ENCODE measurements at regions not wholly inside any gene's neighbourhood (a gene's known extent, or its start where the extent isn't known, plus 50 kb on each side); places are given as distances from the start of the nearest gene placed in this dataset.
"Not testable (repeated sequence)": the region's sequence is repeated elsewhere in the genome, so short reads cannot be mapped to it uniquely, and the experiment has no call there.

GRCh38 chr2:215889240-215889969, 123.9 kb downstream of the MREG start:
- not testable (repeated sequence) for H3K36me3 Mint-ChIP-seq (ENCODE audit: insufficient read depth in 2 of 2); H3K27ac Mint-ChIP-seq; H3K4me1 Mint-ChIP-seq (ENCODE audit: low read depth); H3K4me3 Mint-ChIP-seq; H3K9me3 Mint-ChIP-seq; H3K27me3 Mint-ChIP-seq (ENCODE audit: low read depth)
- peak; percentile 74 to 82 for ATAC-seq (replicated peaks in 1 of 2)
- peak in 1 of 2 donors; percentile 8 for DNase-seq

GRCh38 chr2:215888680-215889079, 124.7 kb downstream of the MREG start:
- ATAC-seq (replicated peaks in 1 of 2) (peak in 1 of 2 donors; percentile 45), DNase-seq (no peak)
- Mint-ChIP-seq H3K27ac (no peak overlapping the region), H3K36me3 (ENCODE audit: insufficient read depth in 2 of 2) (peaks cover 0 to 1% of the 10 kb centered on the region in 2 donors), H3K27me3 (ENCODE audit: low read depth) (peaks cover 9% of the 10 kb centered on the region), H3K9me3 (no peaks in the 10 kb centered on the region), H3K4me1 (ENCODE audit: low read depth) (peaks cover 8% of the 10 kb centered on the region), H3K4me3 (no peak overlapping the region)

- Mint-ChIP-seq H3K27ac (no peak overlapping the region), H3K4me1 (ENCODE audit: low read depth) (peaks cover 8% of the 10 kb centered on the region), H3K9me3 (no peaks in the 10 kb centered on the region), H3K36me3 (ENCODE audit: insufficient read depth in 2 of 2) (peaks cover 0 to 1% of the 10 kb centered on the region in 2 donors), H3K27me3 (ENCODE audit: low read depth) (peaks cover 9% of the 10 kb centered on the region), H3K4me3 (no peak overlapping the region)
- DNase-seq (no peak), ATAC-seq (replicated peaks in 1 of 2) (no peak)
Measured at GRCh38 chr2:215887303-215887702, 126.0 kb downstream of the MREG start.

GRCh38 chr2:215886022-215886421, 127.3 kb downstream of the MREG start:
- no peak overlapping the region for H3K27ac Mint-ChIP-seq
- no peak overlapping the region for H3K4me3 Mint-ChIP-seq
- H3K36me3 Mint-ChIP-seq (ENCODE audit: insufficient read depth in 2 of 2): peaks cover 0 to 1% of the 10 kb centered on the region in 2 donors
- DNase-seq (no peak), ATAC-seq (replicated peaks in 1 of 2) (no peak)
- H3K4me1 Mint-ChIP-seq (ENCODE audit: low read depth): peaks cover 8% of the 10 kb centered on the region
- H3K9me3 Mint-ChIP-seq: no peaks in the 10 kb centered on the region
- peaks cover 9% of the 10 kb centered on the region for H3K27me3 Mint-ChIP-seq (ENCODE audit: low read depth)

- Mint-ChIP-seq H3K36me3 (ENCODE audit: insufficient read depth in 2 of 2) (peaks cover 0 to 1% of the 10 kb centered on the region in 2 donors), H3K4me3 (no peak overlapping the region), H3K27ac (no peak overlapping the region), H3K4me1 (ENCODE audit: low read depth) (peaks cover 8% of the 10 kb centered on the region), H3K27me3 (ENCODE audit: low read depth) (peaks cover 9% of the 10 kb centered on the region), H3K9me3 (no peaks in the 10 kb centered on the region)
- no peak for ATAC-seq (replicated peaks in 1 of 2)
- no peak for DNase-seq
Measured at GRCh38 chr2:215885536-215885935, 127.8 kb downstream of the MREG start.

- H3K27ac Mint-ChIP-seq: no peak overlapping the region
- no peak for DNase-seq
- no peak overlapping the region for H3K4me3 Mint-ChIP-seq
- H3K9me3 Mint-ChIP-seq: no peaks in the 10 kb centered on the region
- no peak for ATAC-seq (replicated peaks in 1 of 2)
- H3K4me1 Mint-ChIP-seq (ENCODE audit: low read depth): peaks cover 4% of the 10 kb centered on the region
- H3K27me3 Mint-ChIP-seq (ENCODE audit: low read depth): peaks cover 3% of the 10 kb centered on the region
- peaks cover 0 to 1% of the 10 kb centered on the region in 2 donors for H3K36me3 Mint-ChIP-seq (ENCODE audit: insufficient read depth in 2 of 2)
Measured at GRCh38 chr2:215884451-215885087, 128.8 kb downstream of the MREG start.

GRCh38 chr2:215883799-215884198, 129.6 kb downstream of the MREG start:
- ATAC-seq (replicated peaks in 1 of 2): no peak
- no peaks in the 10 kb centered on the region for H3K4me1 Mint-ChIP-seq (ENCODE audit: low read depth)
- no peaks in the 10 kb centered on the region for H3K27me3 Mint-ChIP-seq (ENCODE audit: low read depth)
- peaks cover 0 to 1% of the 10 kb centered on the region in 2 donors for H3K36me3 Mint-ChIP-seq (ENCODE audit: insufficient read depth in 2 of 2)
- H3K27ac Mint-ChIP-seq: no peak overlapping the region
- H3K4me3 Mint-ChIP-seq: no peak overlapping the region
- no peaks in the 10 kb centered on the region for H3K9me3 Mint-ChIP-seq
- no peak for DNase-seq

- no peak overlapping the region for H3K4me3 Mint-ChIP-seq
- no peaks in the 10 kb centered on the region for H3K27me3 Mint-ChIP-seq (ENCODE audit: low read depth)
- H3K4me1 Mint-ChIP-seq (ENCODE audit: low read depth): no peaks in the 10 kb centered on the region
- ATAC-seq (replicated peaks in 1 of 2) (no peak), DNase-seq (no peak)
- H3K9me3 Mint-ChIP-seq: no peaks in the 10 kb centered on the region
- no peak overlapping the region for H3K27ac Mint-ChIP-seq
- peaks cover 0 to 1% of the 10 kb centered on the region in 2 donors for H3K36me3 Mint-ChIP-seq (ENCODE audit: insufficient read depth in 2 of 2)
Measured at GRCh38 chr2:215882689-215883088, 130.7 kb downstream of the MREG start.

GRCh38 chr2:215881582-215881981, 131.8 kb downstream of the MREG start:
- Mint-ChIP-seq H3K4me1 (ENCODE audit: low read depth) (no peaks in the 10 kb centered on the region), H3K9me3 (no peaks in the 10 kb centered on the region), H3K27me3 (ENCODE audit: low read depth) (peaks cover 9% of the 10 kb centered on the region), H3K27ac (no peak overlapping the region), H3K4me3 (no peak overlapping the region), H3K36me3 (ENCODE audit: insufficient read depth in 2 of 2) (no peaks in the 10 kb centered on the region)
- no peak for ATAC-seq (replicated peaks in 1 of 2)
- DNase-seq: no peak

GRCh38 chr2:215880970-215881369, 132.4 kb downstream of the MREG start:
- no peaks in the 10 kb centered on the region for H3K9me3 Mint-ChIP-seq
- no peak for DNase-seq
- no peak overlapping the region for H3K27ac Mint-ChIP-seq
- H3K27me3 Mint-ChIP-seq (ENCODE audit: low read depth): peaks cover 13% of the 10 kb centered on the region
- no peaks in the 10 kb centered on the region for H3K4me1 Mint-ChIP-seq (ENCODE audit: low read depth)
- no peak for ATAC-seq (replicated peaks in 1 of 2)
- H3K36me3 Mint-ChIP-seq (ENCODE audit: insufficient read depth in 2 of 2): no peaks in the 10 kb centered on the region
- H3K4me3 Mint-ChIP-seq: no peak overlapping the region

- no peak overlapping the region for H3K27ac Mint-ChIP-seq
- no peak for DNase-seq
- no peaks in the 10 kb centered on the region for H3K9me3 Mint-ChIP-seq
- no peak overlapping the region for H3K4me3 Mint-ChIP-seq
- peaks cover 20% of the 10 kb centered on the region for H3K27me3 Mint-ChIP-seq (ENCODE audit: low read depth)
- peaks cover 0 to 1% of the 10 kb centered on the region in 2 donors for H3K36me3 Mint-ChIP-seq (ENCODE audit: insufficient read depth in 2 of 2)
- no peaks in the 10 kb centered on the region for H3K4me1 Mint-ChIP-seq (ENCODE audit: low read depth)
- ATAC-seq (replicated peaks in 1 of 2): no peak
Measured at GRCh38 chr2:215879977-215880940, 133.1 kb downstream of the MREG start.

- DNase-seq (no peak), ATAC-seq (replicated peaks in 1 of 2) (no peak)
- no peaks in the 10 kb centered on the region for H3K9me3 Mint-ChIP-seq
- H3K4me3 Mint-ChIP-seq: no peak overlapping the region
- H3K27me3 Mint-ChIP-seq (ENCODE audit: low read depth): peaks cover 26% of the 10 kb centered on the region
- peaks cover 0 to 1% of the 10 kb centered on the region in 2 donors for H3K36me3 Mint-ChIP-seq (ENCODE audit: insufficient read depth in 2 of 2)
- H3K27ac Mint-ChIP-seq: no peak overlapping the region
- H3K4me1 Mint-ChIP-seq (ENCODE audit: low read depth): no peaks in the 10 kb centered on the region
Measured at GRCh38 chr2:215879331-215879730, 134.0 kb downstream of the MREG start.

- Mint-ChIP-seq H3K27ac (no peak overlapping the region), H3K9me3 (no peaks in the 10 kb centered on the region), H3K27me3 (ENCODE audit: low read depth) (peaks cover 26% of the 10 kb centered on the region), H3K4me3 (no peak overlapping the region), H3K36me3 (ENCODE audit: insufficient read depth in 2 of 2) (peaks cover 0 to 1% of the 10 kb centered on the region in 2 donors), H3K4me1 (ENCODE audit: low read depth) (no peaks in the 10 kb centered on the region)
- DNase-seq: no peak
- no peak for ATAC-seq (replicated peaks in 1 of 2)
Measured at GRCh38 chr2:215878476-215879063, 134.8 kb downstream of the MREG start.
